Colonic mucosa (tissue), 4 donors: ENCODE measurements at regions not wholly inside any gene's neighbourhood (a gene's known extent, or its start where the extent isn't known, plus 50 kb on each side); places are given as distances from the start of the nearest gene placed in this dataset.

Experiments
- DNase-seq: peaks from one replicate; pipeline ENCODE4 v3.0.0-alpha.2; 2020
- H3K27ac ChIP-seq: fragments of 200-600 bp; one replicate; pipeline ENCODE4 v1.8.0; 2021
- H3K27me3 ChIP-seq: fragments of 200-600 bp; one replicate; pipeline ENCODE4 v1.8.0; 2021
- H3K36me3 ChIP-seq: fragments of 200-600 bp; one replicate; pipeline ENCODE4 v1.8.0; 2021
- H3K4me1 ChIP-seq: fragments of 200-600 bp; one replicate; pipeline ENCODE4 v1.8.0; 2021; ENCODE audit warnings: mild to moderate bottlenecking
- H3K4me3 ChIP-seq: fragments of 200-600 bp; one replicate; pipeline ENCODE4 v1.8.0; 2021
- H3K9ac ChIP-seq, 2 donors: one replicate each; pipeline ENCODE4 v1.7.0; 2013; ENCODE audit warnings: control low read depth in 2 of 2, low read depth in 2 of 2, low read length in 2 of 2
- H3K9me3 ChIP-seq: fragments of 200-600 bp; one replicate; pipeline ENCODE4 v1.8.0; 2021
- CTCF ChIP-seq: fragments of 200-600 bp; IDR thresholded peaks from one replicate; pipeline ENCODE4 v1.8.0; 2022; ENCODE audit warnings: antibody characterized with exemption, mild to moderate bottlenecking
- intact Hi-C: fragments of 100-400 bp; cut with DNase I; formaldehyde crosslinking; loops from one replicate; pipeline ENCODE4 v1.14.1; 2022
- donor health status: healthy.
- donor health status: DM: no; HTN: no; CAD: no.
- donor health status: DM: no; HTN: no; CAD: no.

GRCh38 chr20:58577871-58578598 lies 62.8 kb upstream of the APCDD1L start:
- Histone ChIP-seq H3K4me3 (no peak overlapping the region), H3K27ac (no peak overlapping the region), H3K9me3 (no peaks in the 10 kb centered on the region), H3K36me3 (no peaks in the 10 kb centered on the region), H3K9ac (no peak overlapping the region), H3K27me3 (no peaks in the 10 kb centered on the region), H3K4me1 (no peaks in the 10 kb centered on the region)
- no peak for DNase-seq
- no peak for TF ChIP-seq CTCF
- intact Hi-C loops = no loop called here

- no peaks in the 10 kb centered on the region for H3K27me3 ChIP-seq
- H3K9me3 ChIP-seq = no peaks in the 10 kb centered on the region
- no peaks in the 10 kb centered on the region for H3K4me1 ChIP-seq
- no peaks in the 10 kb centered on the region for H3K36me3 ChIP-seq
- H3K27ac ChIP-seq = no peak overlapping the region
- DNase-seq = no peak
- intact Hi-C loops = no loop called here
- no peak for TF ChIP-seq CTCF
- no peak overlapping the region for H3K4me3 ChIP-seq
- H3K9ac ChIP-seq = no peak overlapping the region
Observed at GRCh38 chr20:58577139-58577806, 62.1 kb upstream of the APCDD1L start.

- H3K9ac ChIP-seq = no peak overlapping the region
- H3K9me3 ChIP-seq = no peaks in the 10 kb centered on the region
- no peak overlapping the region for H3K4me3 ChIP-seq
- no peak overlapping the region for H3K27ac ChIP-seq
- H3K4me1 ChIP-seq = no peaks in the 10 kb centered on the region
- no peaks in the 10 kb centered on the region for H3K27me3 ChIP-seq
- intact Hi-C loops = no loop called here
- no peak for DNase-seq
- no peak for TF ChIP-seq CTCF
- no peaks in the 10 kb centered on the region for H3K36me3 ChIP-seq
Observed at GRCh38 chr20:58576603-58576970, 61.4 kb upstream of the APCDD1L start.

GRCh38 chr20:58575776-58576602 lies 60.8 kb upstream of the APCDD1L start:
- no peak for TF ChIP-seq CTCF
- Histone ChIP-seq H3K36me3 (no peaks in the 10 kb centered on the region), H3K27me3 (no peaks in the 10 kb centered on the region), H3K4me1 (no peaks in the 10 kb centered on the region), H3K9me3 (no peaks in the 10 kb centered on the region), H3K27ac (no peak overlapping the region), H3K4me3 (no peak overlapping the region), H3K9ac (no peak overlapping the region)
- DNase-seq = no peak
- intact Hi-C loops = no loop called here

GRCh38 chr20:58574469-58574868 lies 59.3 kb upstream of the APCDD1L start:
- Histone ChIP-seq H3K9ac (no peak overlapping the region), H3K4me1 (no peaks in the 10 kb centered on the region), H3K9me3 (no peaks in the 10 kb centered on the region), H3K27ac (no peak overlapping the region), H3K4me3 (no peak overlapping the region), H3K27me3 (no peaks in the 10 kb centered on the region), H3K36me3 (no peaks in the 10 kb centered on the region)
- DNase-seq = no peak
- intact Hi-C loops = no loop called here
- no peak for TF ChIP-seq CTCF
